ENCODE measurements at regions not wholly inside any gene's neighbourhood (a gene's known extent, or its start where the extent isn't known, plus 50 kb on each side); places are given as distances from the start of the nearest gene placed in this dataset.

- DNase-seq (no peak), ATAC-seq (no peak)
- H3K9me3 ChIP-seq (ENCODE audit: control insufficient read depth, low read length, poor library complexity, severe bottlenecking) = no peaks in the 10 kb centered on the region
- no peak overlapping the region for H3K4me3 Mint-ChIP-seq
- no peaks in the 10 kb centered on the region for H3K4me1 Mint-ChIP-seq
- no peaks in the 10 kb centered on the region for H3K36me3 Mint-ChIP-seq (ENCODE audit: low read depth)
- H3K27me3 Mint-ChIP-seq = no peaks in the 10 kb centered on the region
- H3K27ac Mint-ChIP-seq = no peak overlapping the region
Observed at GRCh38 chr2:18913512-18913911, 324.1 kb upstream of the NT5C1B start.

- no peaks in the 10 kb centered on the region for H3K9me3 ChIP-seq (ENCODE audit: control insufficient read depth, low read length, poor library complexity, severe bottlenecking)
- Mint-ChIP-seq H3K36me3 (ENCODE audit: low read depth) (no peaks in the 10 kb centered on the region), H3K4me3 (no peak overlapping the region), H3K4me1 (no peaks in the 10 kb centered on the region), H3K27me3 (no peaks in the 10 kb centered on the region), H3K27ac (no peak overlapping the region)
- ATAC-seq = no peak
- no peak for DNase-seq
Observed at GRCh38 chr2:18912225-18912888, 323.0 kb upstream of the NT5C1B start.

- Mint-ChIP-seq H3K27me3 (no peaks in the 10 kb centered on the region), H3K4me1 (no peaks in the 10 kb centered on the region), H3K36me3 (ENCODE audit: low read depth) (peaks cover 2% of the 10 kb centered on the region), H3K27ac (no peak overlapping the region), H3K4me3 (no peak overlapping the region)
- DNase-seq (no peak), ATAC-seq (no peak)
- H3K9me3 ChIP-seq (ENCODE audit: control insufficient read depth, low read length, poor library complexity, severe bottlenecking) = no peaks in the 10 kb centered on the region
Observed at GRCh38 chr2:18911416-18911815, 322.0 kb upstream of the NT5C1B start.

GRCh38 chr2:18910843-18911242 is 321.5 kb upstream of the NT5C1B start:
- H3K9me3 ChIP-seq (ENCODE audit: control insufficient read depth, low read length, poor library complexity, severe bottlenecking) = no peaks in the 10 kb centered on the region
- Mint-ChIP-seq H3K4me3 (no peak overlapping the region), H3K4me1 (no peaks in the 10 kb centered on the region), H3K27me3 (no peaks in the 10 kb centered on the region), H3K36me3 (ENCODE audit: low read depth) (peaks cover 2% of the 10 kb centered on the region), H3K27ac (no peak overlapping the region)
- DNase-seq = no peak
- ATAC-seq = no peak

- H3K36me3 Mint-ChIP-seq (ENCODE audit: low read depth) = peaks cover 2% of the 10 kb centered on the region
- H3K27me3 Mint-ChIP-seq = no peaks in the 10 kb centered on the region
- no peak overlapping the region for H3K27ac Mint-ChIP-seq
- no peak overlapping the region for H3K4me3 Mint-ChIP-seq
- no peaks in the 10 kb centered on the region for H3K9me3 ChIP-seq (ENCODE audit: control insufficient read depth, low read length, poor library complexity, severe bottlenecking)
- DNase-seq (no peak), ATAC-seq (no peak)
- H3K4me1 Mint-ChIP-seq = no peaks in the 10 kb centered on the region
Observed at GRCh38 chr2:18907937-18908336, 318.6 kb upstream of the NT5C1B start.

GRCh38 chr2:18907508-18907907 is 318.1 kb upstream of the NT5C1B start:
- H3K27me3 Mint-ChIP-seq = no peaks in the 10 kb centered on the region
- no peaks in the 10 kb centered on the region for H3K4me1 Mint-ChIP-seq
- H3K27ac Mint-ChIP-seq = no peak overlapping the region
- no peak overlapping the region for H3K4me3 Mint-ChIP-seq
- H3K36me3 Mint-ChIP-seq (ENCODE audit: low read depth) = peaks cover 2% of the 10 kb centered on the region
- ATAC-seq (no peak), DNase-seq (no peak)
- no peaks in the 10 kb centered on the region for H3K9me3 ChIP-seq (ENCODE audit: control insufficient read depth, low read length, poor library complexity, severe bottlenecking)

GRCh38 chr2:18903750-18904149 is 314.4 kb upstream of the NT5C1B start:
- H3K9me3 ChIP-seq (ENCODE audit: control insufficient read depth, low read length, poor library complexity, severe bottlenecking) = no peaks in the 10 kb centered on the region
- Mint-ChIP-seq H3K27me3 (no peaks in the 10 kb centered on the region), H3K36me3 (ENCODE audit: low read depth) (peaks cover 2% of the 10 kb centered on the region), H3K4me1 (no peaks in the 10 kb centered on the region), H3K27ac (no peak overlapping the region), H3K4me3 (no peak overlapping the region)
- ATAC-seq (no peak), DNase-seq (no peak)

- H3K4me3 Mint-ChIP-seq = no peak overlapping the region
- no peak for DNase-seq
Observed at GRCh38 chr2:18901242-18901641, 311.9 kb upstream of the NT5C1B start.

GRCh38 chr2:18900691-18901141 is 311.3 kb upstream of the NT5C1B start:
- no peaks in the 10 kb centered on the region for H3K9me3 ChIP-seq (ENCODE audit: control insufficient read depth, low read length, poor library complexity, severe bottlenecking)
- ATAC-seq = no peak
- DNase-seq = no peak

More at GRCh38 chr2:18901242-18901641, 311.9 kb upstream of the NT5C1B start:
- Mint-ChIP-seq H3K36me3 (ENCODE audit: low read depth) (no peaks in the 10 kb centered on the region), H3K27ac (no peak overlapping the region), H3K27me3 (no peaks in the 10 kb centered on the region), H3K4me1 (no peaks in the 10 kb centered on the region)
- no peak for ATAC-seq
- H3K9me3 ChIP-seq (ENCODE audit: control insufficient read depth, low read length, poor library complexity, severe bottlenecking) = no peaks in the 10 kb centered on the region

GRCh38 chr2:18899725-18900124 is 310.4 kb upstream of the NT5C1B start:
- DNase-seq = no peak
- Mint-ChIP-seq H3K27me3 (no peaks in the 10 kb centered on the region), H3K27ac (no peak overlapping the region), H3K4me1 (no peaks in the 10 kb centered on the region), H3K36me3 (ENCODE audit: low read depth) (no peaks in the 10 kb centered on the region), H3K4me3 (no peak overlapping the region)
- H3K9me3 ChIP-seq (ENCODE audit: control insufficient read depth, low read length, poor library complexity, severe bottlenecking) = no peaks in the 10 kb centered on the region
- ATAC-seq = no peak

More at GRCh38 chr2:18900691-18901141, 311.3 kb upstream of the NT5C1B start:
- Mint-ChIP-seq H3K4me1 (no peaks in the 10 kb centered on the region), H3K4me3 (no peak overlapping the region), H3K27me3 (no peaks in the 10 kb centered on the region), H3K27ac (no peak overlapping the region), H3K36me3 (ENCODE audit: low read depth) (no peaks in the 10 kb centered on the region)

GRCh38 chr2:18898271-18898670 is 308.9 kb upstream of the NT5C1B start:
- Mint-ChIP-seq H3K27me3 (no peaks in the 10 kb centered on the region), H3K4me3 (no peak overlapping the region), H3K27ac (no peak overlapping the region), H3K36me3 (ENCODE audit: low read depth) (no peaks in the 10 kb centered on the region), H3K4me1 (no peaks in the 10 kb centered on the region)
- ATAC-seq = no peak
- H3K9me3 ChIP-seq (ENCODE audit: control insufficient read depth, low read length, poor library complexity, severe bottlenecking) = no peaks in the 10 kb centered on the region
- no peak for DNase-seq

GRCh38 chr2:18896125-18896764 is 306.9 kb upstream of the NT5C1B start:
- Mint-ChIP-seq H3K4me1 (no peaks in the 10 kb centered on the region), H3K27ac (no peak overlapping the region), H3K27me3 (no peaks in the 10 kb centered on the region), H3K4me3 (no peak overlapping the region), H3K36me3 (ENCODE audit: low read depth) (no peaks in the 10 kb centered on the region)
- ATAC-seq (no peak), DNase-seq (no peak)
- H3K9me3 ChIP-seq (ENCODE audit: control insufficient read depth, low read length, poor library complexity, severe bottlenecking) = no peaks in the 10 kb centered on the region

- DNase-seq = no peak
- H3K36me3 Mint-ChIP-seq (ENCODE audit: low read depth) = no peaks in the 10 kb centered on the region
- no peaks in the 10 kb centered on the region for H3K9me3 ChIP-seq (ENCODE audit: control insufficient read depth, low read length, poor library complexity, severe bottlenecking)
- H3K27ac Mint-ChIP-seq = no peak overlapping the region
- H3K4me1 Mint-ChIP-seq = no peaks in the 10 kb centered on the region
- no peak overlapping the region for H3K4me3 Mint-ChIP-seq
- H3K27me3 Mint-ChIP-seq = no peaks in the 10 kb centered on the region
- no peak for ATAC-seq
Observed at GRCh38 chr2:18891600-18892345, 302.4 kb upstream of the NT5C1B start.
